ENCODE measurements at regions not wholly inside any gene's neighbourhood (a gene's known extent, or its start where the extent isn't known, plus 50 kb on each side); places are given as distances from the start of the nearest gene placed in this dataset.

DNA sequence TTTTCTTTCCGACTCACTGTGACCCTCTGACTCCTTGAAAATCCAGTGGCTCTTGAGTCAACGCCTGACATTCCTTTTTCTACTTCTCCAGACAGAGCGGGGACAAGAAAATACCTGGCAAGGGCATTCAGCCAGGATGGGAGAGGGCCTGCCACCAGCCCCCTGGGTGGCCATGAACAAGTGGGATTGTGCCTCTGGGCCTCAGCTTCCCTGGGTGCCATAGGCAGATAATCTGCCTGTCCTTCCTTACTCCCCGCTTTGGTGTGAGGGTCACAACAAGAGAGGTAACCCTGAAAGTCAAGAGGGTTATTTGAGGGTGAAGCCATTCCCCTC, 613.9 kb upstream of the CADM1 start:
- TF ChIP-seq CTCF (IDR thresholded peaks at IDR 0.05) (no peak), EZH2phosphoT487 (IDR thresholded peaks at IDR 0.05) (no peak)
